ENCODE measurements at regions not wholly inside any gene's neighbourhood (a gene's known extent, or its start where the extent isn't known, plus 50 kb on each side); places are given as distances from the start of the nearest gene placed in this dataset.

DNA sequence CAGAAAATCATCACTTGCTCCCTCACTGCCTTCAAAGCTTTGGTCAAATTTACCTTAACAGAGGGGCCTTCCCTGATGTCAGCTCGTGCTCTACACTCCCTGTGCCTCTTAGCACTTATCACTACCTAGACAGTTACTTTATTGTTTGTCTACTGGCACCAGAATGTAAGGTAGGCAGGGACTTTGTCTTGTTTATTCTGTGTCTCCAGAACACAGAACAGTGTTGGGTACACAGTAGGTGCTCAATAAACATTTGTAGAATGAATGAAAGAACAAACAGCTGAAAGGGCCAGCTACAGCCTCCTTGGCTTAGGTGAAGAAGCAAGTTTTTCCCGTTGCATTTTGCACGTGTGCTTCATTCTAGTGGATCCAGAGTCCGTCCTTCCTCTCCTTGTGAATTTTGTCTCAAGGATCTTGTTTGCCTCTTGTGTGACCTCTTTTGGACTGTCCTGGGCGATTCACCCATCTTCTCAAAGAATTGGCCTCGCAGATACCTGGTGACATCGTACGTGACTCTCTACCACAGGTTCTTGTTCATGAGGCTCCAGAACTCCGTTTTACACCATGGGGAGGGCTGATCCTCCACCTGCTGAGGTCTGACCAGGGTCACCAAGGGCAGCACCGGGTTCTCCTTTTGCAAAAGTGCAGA lies 84.2 kb upstream of the ARMC2 start:
- no peak for DNase-seq (ENCODE audit: low spot score, unreplicated experiment)
- H3K9me3 Mint-ChIP-seq (ENCODE audit: low read depth) = no peaks in the 10 kb centered on the region
- no peak overlapping the region for H3K27ac Mint-ChIP-seq
- no peaks in the 10 kb centered on the region for H3K4me1 Mint-ChIP-seq (ENCODE audit: low read depth)
- H3K36me3 Mint-ChIP-seq (ENCODE audit: insufficient read depth) = no peaks in the 10 kb centered on the region
- H3K4me3 Mint-ChIP-seq (ENCODE audit: low read depth) = no peak overlapping the region
- H3K27me3 Mint-ChIP-seq = peaks cover 6% of the 10 kb centered on the region
- TF ChIP-seq, protein P1, sequence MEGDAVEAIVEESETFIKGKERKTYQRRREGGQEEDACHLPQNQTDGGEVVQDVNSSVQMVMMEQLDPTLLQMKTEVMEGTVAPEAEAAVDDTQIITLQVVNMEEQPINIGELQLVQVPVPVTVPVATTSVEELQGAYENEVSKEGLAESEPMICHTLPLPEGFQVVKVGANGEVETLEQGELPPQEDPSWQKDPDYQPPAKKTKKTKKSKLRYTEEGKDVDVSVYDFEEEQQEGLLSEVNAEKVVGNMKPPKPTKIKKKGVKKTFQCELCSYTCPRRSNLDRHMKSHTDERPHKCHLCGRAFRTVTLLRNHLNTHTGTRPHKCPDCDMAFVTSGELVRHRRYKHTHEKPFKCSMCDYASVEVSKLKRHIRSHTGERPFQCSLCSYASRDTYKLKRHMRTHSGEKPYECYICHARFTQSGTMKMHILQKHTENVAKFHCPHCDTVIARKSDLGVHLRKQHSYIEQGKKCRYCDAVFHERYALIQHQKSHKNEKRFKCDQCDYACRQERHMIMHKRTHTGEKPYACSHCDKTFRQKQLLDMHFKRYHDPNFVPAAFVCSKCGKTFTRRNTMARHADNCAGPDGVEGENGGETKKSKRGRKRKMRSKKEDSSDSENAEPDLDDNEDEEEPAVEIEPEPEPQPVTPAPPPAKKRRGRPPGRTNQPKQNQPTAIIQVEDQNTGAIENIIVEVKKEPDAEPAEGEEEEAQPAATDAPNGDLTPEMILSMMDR (IDR thresholded peaks at IDR 0.05; ENCODE audit: unreplicated experiment) = no peak

DNA sequence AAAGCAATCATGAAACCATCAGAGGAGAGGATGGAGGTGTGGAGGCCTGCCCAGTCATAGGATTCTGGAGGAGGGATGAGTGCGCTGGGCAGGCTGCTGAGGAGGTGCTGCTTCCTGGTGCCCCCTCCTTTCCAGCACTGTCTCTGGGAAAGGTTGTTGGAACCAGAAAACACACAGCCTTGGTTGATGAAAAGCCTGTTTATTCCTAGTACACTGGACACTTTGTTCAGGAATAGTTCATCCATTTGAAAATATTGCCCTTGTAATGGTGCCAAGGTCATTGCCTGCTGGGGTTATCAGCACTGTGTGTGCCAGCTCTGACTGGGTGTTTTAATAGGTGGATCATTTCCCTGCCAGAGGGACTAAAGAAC lies 83.7 kb upstream of the ARMC2 start:
- no peak for DNase-seq (ENCODE audit: low spot score, unreplicated experiment)
- no peaks in the 10 kb centered on the region for H3K36me3 Mint-ChIP-seq (ENCODE audit: insufficient read depth)
- no peak overlapping the region for H3K27ac Mint-ChIP-seq
- no peaks in the 10 kb centered on the region for H3K4me1 Mint-ChIP-seq (ENCODE audit: low read depth)
- TF ChIP-seq, protein P1 (IDR thresholded peaks at IDR 0.05; ENCODE audit: unreplicated experiment) = no peak
- H3K4me3 Mint-ChIP-seq (ENCODE audit: low read depth) = no peak overlapping the region
- H3K27me3 Mint-ChIP-seq = peaks cover 6% of the 10 kb centered on the region
- H3K9me3 Mint-ChIP-seq (ENCODE audit: low read depth) = no peaks in the 10 kb centered on the region

DNA sequence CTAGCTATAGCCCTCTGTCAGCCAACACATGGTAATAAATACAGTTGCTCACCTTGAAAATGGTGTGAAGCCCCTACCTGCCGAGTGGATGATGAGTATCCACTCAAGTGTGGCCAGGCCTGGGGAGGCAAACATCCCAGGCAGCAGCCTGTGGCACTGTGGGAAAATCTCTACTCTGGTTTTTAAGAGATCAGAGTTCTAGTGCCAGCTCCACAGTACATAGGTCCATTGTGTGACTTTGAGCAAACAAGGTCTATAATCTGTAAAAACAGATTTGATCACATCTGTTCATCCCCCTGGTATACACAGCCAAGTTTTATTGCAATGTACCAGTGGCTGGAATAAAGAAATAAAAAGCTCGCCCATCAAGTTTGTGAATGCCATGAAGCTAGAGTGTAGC lies 82.7 kb upstream of the ARMC2 start:
- H3K9me3 Mint-ChIP-seq (ENCODE audit: low read depth) = peaks cover 3% of the 10 kb centered on the region
- DNase-seq (ENCODE audit: low spot score, unreplicated experiment) = no peak
- H3K27me3 Mint-ChIP-seq = peaks cover 6% of the 10 kb centered on the region
- TF ChIP-seq, protein P1 (IDR thresholded peaks at IDR 0.05; ENCODE audit: unreplicated experiment) = no peak
- no peak overlapping the region for H3K27ac Mint-ChIP-seq
- no peak overlapping the region for H3K4me3 Mint-ChIP-seq (ENCODE audit: low read depth)
- no peaks in the 10 kb centered on the region for H3K4me1 Mint-ChIP-seq (ENCODE audit: low read depth)
- no peaks in the 10 kb centered on the region for H3K36me3 Mint-ChIP-seq (ENCODE audit: insufficient read depth)

DNA sequence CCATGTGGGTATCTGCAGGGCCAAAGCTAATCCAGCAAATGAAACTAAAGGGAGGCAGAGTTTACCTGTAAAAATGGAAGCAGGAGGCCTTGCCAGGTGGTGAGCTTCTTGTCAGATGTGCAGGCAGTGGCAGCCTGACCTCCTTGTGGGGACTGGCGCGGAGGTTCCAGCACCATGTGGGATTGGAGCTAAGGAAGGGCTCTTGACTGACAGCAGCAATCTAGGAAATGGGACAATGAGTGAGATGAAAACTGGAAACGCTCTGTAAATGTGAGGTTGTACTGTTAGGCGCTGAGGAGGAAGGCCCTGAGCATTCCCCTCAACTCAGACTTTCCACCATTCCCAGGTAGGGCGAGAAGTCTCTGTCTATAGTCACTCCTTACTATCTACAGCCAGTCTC lies 81.8 kb upstream of the ARMC2 start:
- no peak for DNase-seq (ENCODE audit: low spot score, unreplicated experiment)
- no peaks in the 10 kb centered on the region for H3K27me3 Mint-ChIP-seq
- no peaks in the 10 kb centered on the region for H3K4me1 Mint-ChIP-seq (ENCODE audit: low read depth)
- H3K27ac Mint-ChIP-seq = no peak overlapping the region
- TF ChIP-seq, protein P1 (IDR thresholded peaks at IDR 0.05; ENCODE audit: unreplicated experiment) = no peak
- H3K36me3 Mint-ChIP-seq (ENCODE audit: insufficient read depth) = no peaks in the 10 kb centered on the region
- H3K9me3 Mint-ChIP-seq (ENCODE audit: low read depth) = peaks cover 3% of the 10 kb centered on the region
- no peak overlapping the region for H3K4me3 Mint-ChIP-seq (ENCODE audit: low read depth)

DNA sequence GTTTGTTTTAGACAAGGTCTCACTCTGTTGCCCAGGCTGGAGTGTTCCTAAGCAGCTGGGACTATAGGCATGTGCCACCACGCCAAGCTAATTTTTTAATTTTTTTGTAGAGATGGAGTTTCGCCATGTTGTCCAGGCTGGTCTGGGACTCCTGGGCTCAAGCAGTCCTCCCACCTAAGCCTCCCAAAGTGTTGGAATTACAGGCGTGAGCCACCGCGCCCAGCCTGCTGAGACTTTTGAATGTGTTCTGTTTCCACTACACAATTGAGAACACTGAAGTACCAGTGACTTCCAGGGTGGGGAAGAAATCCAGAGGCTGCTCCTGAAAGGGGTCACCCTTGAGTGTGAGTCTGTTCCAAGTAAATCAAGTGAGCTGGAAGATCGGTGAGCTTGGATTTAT lies 81.3 kb upstream of the ARMC2 start:
- no peak for DNase-seq (ENCODE audit: low spot score, unreplicated experiment)
- H3K27me3 Mint-ChIP-seq = no peaks in the 10 kb centered on the region
- H3K9me3 Mint-ChIP-seq (ENCODE audit: low read depth) = peaks cover 3% of the 10 kb centered on the region
- no peaks in the 10 kb centered on the region for H3K36me3 Mint-ChIP-seq (ENCODE audit: insufficient read depth)
- H3K4me1 Mint-ChIP-seq (ENCODE audit: low read depth) = no peaks in the 10 kb centered on the region
- H3K27ac Mint-ChIP-seq = no peak overlapping the region
- TF ChIP-seq, protein P1 (IDR thresholded peaks at IDR 0.05; ENCODE audit: unreplicated experiment) = no peak
- H3K4me3 Mint-ChIP-seq (ENCODE audit: low read depth) = no peak overlapping the region

Data from progenitor cell of endocrine pancreas (in vitro differentiated cells).